Psoas muscle (tissue), 7 donors: ENCODE measurements at regions not wholly inside any gene's neighbourhood (a gene's known extent, or its start where the extent isn't known, plus 50 kb on each side); places are given as distances from the start of the nearest gene placed in this dataset.
A peak's percentile ranks its signal among the peaks of the same experiment; 100 is the strongest.

Source experiments
- ATAC-seq, 4 donors: fragments of 200-7000 bp; cut with Tn5 transposase; one replicate each; pipeline ENCODE4 v1.9.1; 2020; ENCODE audit warnings: moderate library complexity in 3 of 4, mild to moderate bottlenecking in 2 of 4
- DNase-seq, 2 donors: peaks; one replicate each; pipeline ENCODE4 v3.0.0-alpha.2; 2020
- H3K27ac ChIP-seq: fragments of 200-600 bp; one replicate; pipeline ENCODE4 v1.8.0; 2022
- H3K27me3 ChIP-seq, 3 donors: fragments of 200-600 bp in 1 of 3; one replicate each; pipeline versions ENCODE4 v1.6.1 to v1.8.0; 2013 to 2022; ENCODE audit warnings: low read length in 2 of 3, mild to moderate bottlenecking in 2 of 3, moderate library complexity in 1 of 3; ENCODE audit not compliant: insufficient read depth in 3 of 3
- H3K36me3 ChIP-seq, 2 donors: fragments of 200-600 bp in 1 of 2; one replicate each; pipeline versions ENCODE4 v1.6.1 to v1.8.0; 2013 to 2022; ENCODE audit warnings: low read depth in 1 of 2, mild to moderate bottlenecking in 1 of 2, moderate library complexity in 1 of 2; ENCODE audit not compliant: insufficient read depth in 1 of 2
- H3K4me1 ChIP-seq: fragments of 200-600 bp; one replicate; pipeline ENCODE4 v1.8.0; 2022
- H3K4me3 ChIP-seq: fragments of 200-600 bp; one replicate; pipeline ENCODE4 v1.8.0; 2022; ENCODE audit warnings: mild to moderate bottlenecking
- H3K9me3 ChIP-seq: fragments of 200-600 bp; one replicate; pipeline ENCODE4 v1.8.0; 2022
- CTCF ChIP-seq: fragments of 200-600 bp; IDR thresholded peaks from one replicate; pipeline ENCODE4 v1.8.0; 2022; ENCODE audit warnings: antibody characterized with exemption
- WGBS, 3 donors: extraction: QIAGEN DNeasy Blood & Tissue Kit; methylation state at CpG; one replicate each; pipeline versions ENCODE4 v1.1.6 to v1.1.7; 2013; 5-methylcytosine and 5-hydroxymethylcytosine counted together
- intact Hi-C, 2 donors: fragments of 100-400 bp; cut with DNase I; formaldehyde crosslinking; loops; one replicate each; pipeline versions ENCODE4 v1.11.0 to v1.14.2; 2022
- donor health status: healthy with polysubstance abuse.
- donor health status: DM: no; HTN: no; CAD: no; lungs with moderate emphysema.
- donor health status: Bipolar disorder and iron deficiency.
- donor health status: healthy.
- donor health status: DM: yes; HTN: yes; CAD: no.
- donor health status: DM: no; HTN: no; CAD: no.
- donor health status: DM: yes; HTN: yes; CAD: no.

GRCh38 chr10:28823501-28824075, 146.3 kb downstream of the BAMBI start:
- WGBS, 3 donors: 67 to 78% (median 69%) methylated on average over 1 of the region's 1 CpG

GRCh38 chr10:28833313-28833712, 156.0 kb downstream of the BAMBI start:
- H3K9me3 ChIP-seq: no peaks in the 10 kb centered on the region
- intact Hi-C loops: no loop called here
- no peak overlapping the region for H3K4me3 ChIP-seq
- 65 to 76% (median 69%) methylated on average over 4 of the region's 4 CpGs for WGBS, 3 donors
- no peak for TF ChIP-seq CTCF
- DNase-seq (no peak), ATAC-seq (no peak)
- H3K36me3 ChIP-seq: no peaks in the 10 kb centered on the region
- no peaks in the 10 kb centered on the region for H3K27me3 ChIP-seq
- no peak overlapping the region for H3K27ac ChIP-seq
- no peaks in the 10 kb centered on the region for H3K4me1 ChIP-seq

More at GRCh38 chr10:28823501-28824075, 146.3 kb downstream of the BAMBI start:
- H3K4me3 ChIP-seq: no peak overlapping the region
- no peak for TF ChIP-seq CTCF
- ATAC-seq: no peak
- no peak for DNase-seq
- H3K9me3 ChIP-seq: no peaks in the 10 kb centered on the region
- H3K27ac ChIP-seq: no peak overlapping the region
- no peaks in the 10 kb centered on the region for H3K4me1 ChIP-seq
- H3K36me3 ChIP-seq: no peaks in the 10 kb centered on the region
- H3K27me3 ChIP-seq: no peaks in the 10 kb centered on the region
- intact Hi-C loops: no loop called here

- intact Hi-C loops: no loop called here
- Histone ChIP-seq H3K9me3 (no peaks in the 10 kb centered on the region), H3K4me3 (no peak overlapping the region), H3K4me1 (peaks cover 10% of the 10 kb centered on the region), H3K27me3 (no peaks in the 10 kb centered on the region), H3K36me3 (no peaks in the 10 kb centered on the region), H3K27ac (no peak overlapping the region)
- DNase-seq (no peak), ATAC-seq (no peak)
- no peak for TF ChIP-seq CTCF
Observed at GRCh38 chr10:28836435-28836743, 159.1 kb downstream of the BAMBI start.

- intact Hi-C loops: no loop called here
- H3K9me3 ChIP-seq: no peaks in the 10 kb centered on the region
- H3K4me1 ChIP-seq: peaks cover 19% of the 10 kb centered on the region
- 46 to 57% (median 49%) methylated on average over 3 of the region's 3 CpGs for WGBS, 3 donors
- H3K36me3 ChIP-seq: no peaks in the 10 kb centered on the region
- no peak for ATAC-seq
- DNase-seq: no peak
- no peak overlapping the region for H3K4me3 ChIP-seq
- no peak overlapping the region for H3K27ac ChIP-seq
- H3K27me3 ChIP-seq: no peaks in the 10 kb centered on the region
- no peak for TF ChIP-seq CTCF
Observed at GRCh38 chr10:28837613-28838390, 160.5 kb downstream of the BAMBI start.

- DNase-seq: no peak
- Histone ChIP-seq H3K4me1 (peaks cover 19% of the 10 kb centered on the region), H3K27ac (peak overlapping the region; percentile 54), H3K27me3 (no peaks in the 10 kb centered on the region), H3K36me3 (no peaks in the 10 kb centered on the region), H3K4me3 (no peak overlapping the region), H3K9me3 (no peaks in the 10 kb centered on the region)
- WGBS, 3 donors: 34 to 69% (median 35%) methylated on average over 2 of the region's 2 CpGs
- intact Hi-C loops: no loop called here
- peak in 1 of 4 donors; percentile 19 for ATAC-seq
- TF ChIP-seq CTCF: no peak
Observed at GRCh38 chr10:28838908-28839307, 161.6 kb downstream of the BAMBI start.
